ENCODE measurements at regions not wholly inside any gene's neighbourhood (a gene's known extent, or its start where the extent isn't known, plus 50 kb on each side); places are given as distances from the start of the nearest gene placed in this dataset.

DNA sequence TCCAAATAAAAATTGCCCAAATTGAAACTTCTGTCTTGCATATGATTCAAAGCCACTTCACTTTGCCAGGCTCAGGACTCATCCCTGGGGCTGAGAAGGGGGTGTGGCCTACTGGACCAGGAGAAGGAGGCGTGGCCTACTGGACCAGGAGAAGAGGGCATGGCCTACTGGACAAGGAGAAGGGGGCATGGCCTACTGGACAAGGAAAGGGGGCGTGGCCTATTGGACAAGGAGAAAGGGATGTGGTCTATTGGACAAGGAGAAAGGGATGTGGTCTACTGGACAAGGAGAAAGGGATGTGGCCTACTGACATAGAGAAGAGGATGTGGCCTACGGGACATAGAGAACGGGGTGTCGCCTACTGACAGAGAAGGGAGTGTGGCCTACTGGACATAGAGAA lies 405.3 kb downstream of the RRAGC start:
- Histone ChIP-seq H3K36me3 (ENCODE audit: control insufficient read depth in 3 of 3, insufficient read depth in 3 of 3, low read length in 3 of 3) (no peaks in the 10 kb centered on the region), H3K4me1 (ENCODE audit: control insufficient read depth in 3 of 3, insufficient read depth in 3 of 3, low read length in 3 of 3) (no peaks in the 10 kb centered on the region), H3K4me3 (ENCODE audit: low read length in 3 of 3) (no peak overlapping the region), H3K27ac (ENCODE audit: low read depth, low read length) (no peak overlapping the region), H3K9me3 (ENCODE audit: control insufficient read depth in 3 of 3, low read length in 3 of 3) (no peaks in the 10 kb centered on the region), H3K27me3 (ENCODE audit: control insufficient read depth in 3 of 3, insufficient read depth in 3 of 3, low read length in 3 of 3) (peaks cover 0 to 11% (median 4%) of the 10 kb centered on the region in 3 donors), H3K9ac (ENCODE audit: low read depth in 1 of 3, low read length in 3 of 3) (no peak overlapping the region)

DNA sequence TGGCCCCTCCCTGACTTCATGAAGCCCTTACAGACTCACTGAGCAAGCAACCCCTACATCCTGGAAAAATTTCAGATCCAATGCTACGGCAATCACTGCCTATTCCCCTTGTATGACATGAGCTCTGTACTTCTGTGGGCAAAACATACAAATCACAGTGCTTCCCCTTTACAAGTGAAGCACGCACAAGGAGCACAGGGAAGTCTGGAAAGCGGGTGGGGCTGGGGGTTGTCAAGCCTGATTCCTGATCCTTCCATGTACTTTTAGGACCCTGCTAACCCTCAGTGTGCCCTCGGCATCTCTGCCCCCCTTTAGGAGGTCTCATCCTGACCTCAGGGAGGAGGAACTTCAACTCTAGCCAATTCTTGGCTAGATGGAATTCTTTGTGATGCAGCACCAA lies 405.7 kb upstream of the POU3F1 start:
- Histone ChIP-seq H3K36me3 (ENCODE audit: control insufficient read depth in 3 of 3, insufficient read depth in 3 of 3, low read length in 3 of 3) (no peaks in the 10 kb centered on the region), H3K27ac (ENCODE audit: low read depth, low read length) (no peak overlapping the region), H3K9me3 (ENCODE audit: control insufficient read depth in 3 of 3, low read length in 3 of 3) (no peaks in the 10 kb centered on the region), H3K27me3 (ENCODE audit: control insufficient read depth in 3 of 3, insufficient read depth in 3 of 3, low read length in 3 of 3) (peaks cover 0 to 11% (median 6%) of the 10 kb centered on the region in 3 donors), H3K9ac (ENCODE audit: low read depth in 1 of 3, low read length in 3 of 3) (no peak overlapping the region), H3K4me3 (ENCODE audit: low read length in 3 of 3) (no peak overlapping the region), H3K4me1 (ENCODE audit: control insufficient read depth in 3 of 3, insufficient read depth in 3 of 3, low read length in 3 of 3) (no peaks in the 10 kb centered on the region)

DNA sequence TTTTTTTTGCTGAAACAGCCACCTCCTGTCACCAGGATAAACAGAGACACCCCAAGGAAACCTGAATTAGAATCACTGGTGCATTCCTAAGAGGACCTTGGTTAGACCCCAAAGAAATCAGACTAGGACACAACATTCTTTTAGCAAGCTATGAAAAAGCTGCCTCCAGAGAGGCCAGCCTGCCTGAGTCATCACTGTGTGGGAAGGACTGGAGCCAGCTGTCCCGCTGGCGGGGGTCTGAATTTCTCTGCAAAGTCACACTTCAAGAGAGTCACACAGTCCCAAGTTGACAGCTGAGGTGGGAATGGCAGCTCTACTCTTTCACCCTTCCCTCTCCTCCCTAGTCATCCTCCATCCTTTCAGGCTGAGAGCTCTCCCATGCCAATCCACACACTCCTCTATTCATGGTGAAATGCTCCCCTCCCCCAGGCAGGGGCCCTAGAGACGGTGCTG lies 405.0 kb upstream of the POU3F1 start:
- Histone ChIP-seq H3K27ac (ENCODE audit: low read depth, low read length) (no peak overlapping the region), H3K9me3 (ENCODE audit: control insufficient read depth in 3 of 3, low read length in 3 of 3) (no peaks in the 10 kb centered on the region), H3K36me3 (ENCODE audit: control insufficient read depth in 3 of 3, insufficient read depth in 3 of 3, low read length in 3 of 3) (no peaks in the 10 kb centered on the region), H3K9ac (ENCODE audit: low read depth in 1 of 3, low read length in 3 of 3) (no peak overlapping the region), H3K4me1 (ENCODE audit: control insufficient read depth in 3 of 3, insufficient read depth in 3 of 3, low read length in 3 of 3) (no peaks in the 10 kb centered on the region), H3K27me3 (ENCODE audit: control insufficient read depth in 3 of 3, insufficient read depth in 3 of 3, low read length in 3 of 3) (peaks cover under 1 to 12% (median 8%) of the 10 kb centered on the region in 3 donors), H3K4me3 (ENCODE audit: low read length in 3 of 3) (no peak overlapping the region)

DNA sequence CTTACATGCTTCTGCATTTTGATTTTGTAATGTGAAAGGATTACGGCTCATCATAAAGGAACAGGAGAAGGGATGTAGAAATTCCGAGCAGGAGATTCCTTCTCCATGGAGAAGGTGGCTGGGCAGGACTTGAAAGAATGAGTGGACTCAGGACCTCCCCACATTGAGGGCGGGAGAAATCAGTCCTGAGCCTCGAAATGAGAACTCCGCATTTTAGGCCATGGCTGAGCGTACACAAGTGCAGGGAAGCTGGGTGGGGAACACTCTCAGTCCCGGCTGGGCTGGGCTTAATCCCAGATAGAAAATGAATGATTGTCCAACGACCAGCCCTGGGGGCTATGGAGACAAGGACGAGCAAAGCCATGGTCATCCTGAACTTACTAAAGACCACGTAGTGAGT lies 402.3 kb upstream of the POU3F1 start:
- H3K36me3 ChIP-seq (ENCODE audit: control insufficient read depth in 3 of 3, insufficient read depth in 3 of 3, low read length in 3 of 3): no peaks in the 10 kb centered on the region
- H3K9me3 ChIP-seq (ENCODE audit: control insufficient read depth in 3 of 3, low read length in 3 of 3): no peaks in the 10 kb centered on the region
- H3K27me3 ChIP-seq (ENCODE audit: control insufficient read depth in 3 of 3, insufficient read depth in 3 of 3, low read length in 3 of 3): peaks cover 16 to 23% (median 21%) of the 10 kb centered on the region in 3 donors
- H3K27ac ChIP-seq (ENCODE audit: low read depth, low read length): no peak overlapping the region
- H3K4me3 ChIP-seq (ENCODE audit: low read length in 3 of 3): no peak overlapping the region
- no peak overlapping the region for H3K9ac ChIP-seq (ENCODE audit: low read depth in 1 of 3, low read length in 3 of 3)
- no peaks in the 10 kb centered on the region for H3K4me1 ChIP-seq (ENCODE audit: control insufficient read depth in 3 of 3, insufficient read depth in 3 of 3, low read length in 3 of 3)

DNA sequence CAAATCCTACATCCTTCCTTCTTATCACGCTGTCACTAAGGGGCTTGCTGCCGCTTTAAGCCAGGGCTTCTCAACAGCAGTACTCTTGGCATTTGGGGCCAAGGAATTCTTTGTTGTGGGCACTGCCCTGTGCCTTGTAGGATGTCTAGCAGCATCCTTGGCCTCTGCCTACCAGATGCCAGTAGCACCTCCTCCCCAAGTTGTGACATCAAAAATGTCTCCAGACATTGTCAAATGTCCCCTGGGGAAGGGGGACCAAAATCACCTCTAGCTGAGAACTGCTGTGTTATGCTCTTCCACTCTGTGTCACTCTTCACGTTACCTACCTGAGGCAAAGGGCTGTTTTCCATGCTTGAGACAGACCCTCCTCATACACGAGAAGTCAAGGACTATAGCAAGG lies 400.3 kb upstream of the POU3F1 start:
- H3K9me3 ChIP-seq (ENCODE audit: control insufficient read depth in 3 of 3, low read length in 3 of 3): peaks cover 0 to under 1% (median 0%) of the 10 kb centered on the region in 3 donors
- no peak overlapping the region for H3K9ac ChIP-seq (ENCODE audit: low read depth in 1 of 3, low read length in 3 of 3)
- peaks cover 16 to 26% (median 21%) of the 10 kb centered on the region in 3 donors for H3K27me3 ChIP-seq (ENCODE audit: control insufficient read depth in 3 of 3, insufficient read depth in 3 of 3, low read length in 3 of 3)
- H3K4me3 ChIP-seq (ENCODE audit: low read length in 3 of 3): no peak overlapping the region
- no peaks in the 10 kb centered on the region for H3K4me1 ChIP-seq (ENCODE audit: control insufficient read depth in 3 of 3, insufficient read depth in 3 of 3, low read length in 3 of 3)
- no peak overlapping the region for H3K27ac ChIP-seq (ENCODE audit: low read depth, low read length)
- no peaks in the 10 kb centered on the region for H3K36me3 ChIP-seq (ENCODE audit: control insufficient read depth in 3 of 3, insufficient read depth in 3 of 3, low read length in 3 of 3)

DNA sequence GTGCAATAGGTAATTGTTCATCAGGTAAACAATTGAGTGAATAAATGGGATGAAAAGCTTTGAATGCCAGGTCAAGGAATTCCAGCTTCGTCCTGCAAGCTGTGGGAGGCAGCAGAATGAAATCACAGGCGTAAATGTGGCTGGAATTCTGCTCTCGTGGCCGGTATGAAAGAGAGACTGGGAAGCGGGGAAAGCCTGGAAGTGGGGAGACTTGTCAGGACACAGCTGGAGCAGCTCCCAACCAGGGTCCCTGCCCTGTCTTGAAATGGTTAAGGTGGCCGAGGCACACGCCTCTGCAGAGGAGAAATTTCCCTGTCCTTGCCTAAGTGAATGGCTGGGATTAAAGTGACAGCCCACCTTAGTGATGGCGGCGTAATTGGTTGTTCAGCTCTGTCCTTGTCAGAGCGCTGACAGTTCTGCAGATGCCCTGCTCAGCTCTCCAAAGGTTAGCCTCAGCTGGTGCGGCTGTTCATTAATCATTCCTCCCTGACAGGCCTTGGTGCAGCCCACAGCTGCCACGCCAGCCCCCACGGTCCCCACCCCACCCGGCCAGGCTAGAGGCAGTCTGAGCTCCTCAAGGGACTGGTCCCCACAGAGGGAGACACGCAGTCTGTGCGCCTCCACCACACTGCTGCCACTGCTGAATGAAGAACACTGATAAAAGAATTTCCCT lies 398.3 kb upstream of the POU3F1 start:
- no peak overlapping the region for H3K9ac ChIP-seq (ENCODE audit: low read depth in 1 of 3, low read length in 3 of 3)
- peaks cover 16 to 26% (median 21%) of the 10 kb centered on the region in 3 donors for H3K27me3 ChIP-seq (ENCODE audit: control insufficient read depth in 3 of 3, insufficient read depth in 3 of 3, low read length in 3 of 3)

DNA sequence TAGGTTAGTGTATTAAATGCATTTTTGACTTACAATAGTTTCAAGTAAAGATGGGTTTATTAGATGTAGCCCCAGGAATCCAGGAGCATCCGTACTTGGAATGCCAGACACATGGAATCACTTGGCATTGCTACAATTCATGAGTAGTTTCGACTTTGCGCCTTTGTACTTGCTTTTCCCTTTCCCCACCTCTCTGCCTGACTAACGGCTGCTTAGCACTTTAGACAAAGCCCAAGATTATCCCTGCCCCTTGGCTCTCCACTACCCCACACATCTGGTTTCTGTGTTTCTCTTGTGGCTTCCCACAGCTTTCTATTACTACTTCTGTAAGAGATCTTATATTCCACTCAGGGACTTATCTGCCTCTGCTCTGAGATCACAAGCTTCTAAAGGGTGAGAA lies 397.7 kb upstream of the POU3F1 start:
- Histone ChIP-seq H3K4me3 (ENCODE audit: low read length in 3 of 3) (no peak overlapping the region), H3K27me3 (ENCODE audit: control insufficient read depth in 3 of 3, insufficient read depth in 3 of 3, low read length in 3 of 3) (peaks cover 16 to 26% (median 21%) of the 10 kb centered on the region in 3 donors), H3K4me1 (ENCODE audit: control insufficient read depth in 3 of 3, insufficient read depth in 3 of 3, low read length in 3 of 3) (no peaks in the 10 kb centered on the region), H3K9me3 (ENCODE audit: control insufficient read depth in 3 of 3, low read length in 3 of 3) (peaks cover 0 to 21% (median 0%) of the 10 kb centered on the region in 3 donors), H3K9ac (ENCODE audit: low read depth in 1 of 3, low read length in 3 of 3) (no peak overlapping the region), H3K27ac (ENCODE audit: low read depth, low read length) (no peak overlapping the region), H3K36me3 (ENCODE audit: control insufficient read depth in 3 of 3, insufficient read depth in 3 of 3, low read length in 3 of 3) (no peaks in the 10 kb centered on the region)

More for the DNA sequence above, 398.3 kb upstream of the POU3F1 start:
- H3K4me3 ChIP-seq (ENCODE audit: low read length in 3 of 3): no peak overlapping the region
- no peaks in the 10 kb centered on the region for H3K4me1 ChIP-seq (ENCODE audit: control insufficient read depth in 3 of 3, insufficient read depth in 3 of 3, low read length in 3 of 3)
- no peaks in the 10 kb centered on the region for H3K36me3 ChIP-seq (ENCODE audit: control insufficient read depth in 3 of 3, insufficient read depth in 3 of 3, low read length in 3 of 3)
- peaks cover 0 to 18% (median 0%) of the 10 kb centered on the region in 3 donors for H3K9me3 ChIP-seq (ENCODE audit: control insufficient read depth in 3 of 3, low read length in 3 of 3)
- no peak overlapping the region for H3K27ac ChIP-seq (ENCODE audit: low read depth, low read length)

DNA sequence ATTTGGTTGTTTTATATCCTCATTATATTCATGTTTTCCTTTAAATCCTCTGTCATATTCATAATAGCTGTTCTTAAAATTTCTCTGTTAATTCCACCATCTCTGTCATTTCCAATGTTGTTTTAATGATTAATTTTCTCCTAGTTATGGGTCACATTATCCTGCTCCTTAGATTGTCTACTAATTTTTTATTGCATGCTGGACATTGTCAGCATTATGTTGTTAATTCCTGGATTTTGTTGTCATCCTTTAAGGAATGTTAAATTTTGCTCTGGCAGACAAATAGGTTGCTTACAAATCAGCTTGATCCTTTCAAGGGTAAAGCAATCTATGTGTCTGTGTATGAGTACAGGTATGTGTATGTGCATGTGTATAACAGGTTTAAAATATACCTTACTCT lies 393.8 kb upstream of the POU3F1 start:
- Histone ChIP-seq H3K27ac (ENCODE audit: low read depth, low read length) (no peak overlapping the region), H3K36me3 (ENCODE audit: control insufficient read depth in 3 of 3, insufficient read depth in 3 of 3, low read length in 3 of 3) (no peaks in the 10 kb centered on the region), H3K27me3 (ENCODE audit: control insufficient read depth in 3 of 3, insufficient read depth in 3 of 3, low read length in 3 of 3) (peaks cover 7 to 17% (median 9%) of the 10 kb centered on the region in 3 donors), H3K9me3 (ENCODE audit: control insufficient read depth in 3 of 3, low read length in 3 of 3) (peaks cover 0 to 21% (median 0%) of the 10 kb centered on the region in 3 donors), H3K9ac (ENCODE audit: low read depth in 1 of 3, low read length in 3 of 3) (no peak overlapping the region), H3K4me3 (ENCODE audit: low read length in 3 of 3) (no peak overlapping the region), H3K4me1 (ENCODE audit: control insufficient read depth in 3 of 3, insufficient read depth in 3 of 3, low read length in 3 of 3) (no peaks in the 10 kb centered on the region)

DNA sequence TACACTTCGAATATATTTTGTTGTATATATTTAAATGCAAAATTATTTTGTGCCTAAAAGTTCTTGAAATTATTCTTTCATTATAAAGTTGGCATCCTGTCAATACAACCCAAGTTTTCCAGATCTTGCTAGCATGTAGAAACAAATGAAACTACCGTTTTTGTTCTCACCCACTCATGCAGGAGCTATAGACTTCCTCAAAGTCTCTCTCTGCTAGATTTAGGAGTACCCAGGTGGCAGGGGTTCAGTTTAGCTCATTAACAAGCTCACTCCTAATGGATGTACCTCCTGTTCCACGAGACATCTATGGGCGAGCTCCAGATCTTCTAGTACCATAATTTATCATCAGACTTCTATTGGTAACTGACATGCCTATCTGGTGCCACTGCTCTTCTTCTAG lies 390.2 kb upstream of the POU3F1 start:
- Histone ChIP-seq H3K4me1 (ENCODE audit: control insufficient read depth in 3 of 3, insufficient read depth in 3 of 3, low read length in 3 of 3) (no peaks in the 10 kb centered on the region), H3K36me3 (ENCODE audit: control insufficient read depth in 3 of 3, insufficient read depth in 3 of 3, low read length in 3 of 3) (no peaks in the 10 kb centered on the region), H3K27me3 (ENCODE audit: control insufficient read depth in 3 of 3, insufficient read depth in 3 of 3, low read length in 3 of 3) (peaks cover 0 to 6% (median 6%) of the 10 kb centered on the region in 3 donors), H3K27ac (ENCODE audit: low read depth, low read length) (no peak overlapping the region), H3K9me3 (ENCODE audit: control insufficient read depth in 3 of 3, low read length in 3 of 3) (peaks cover 0 to 19% (median 0%) of the 10 kb centered on the region in 3 donors), H3K4me3 (ENCODE audit: low read length in 3 of 3) (no peak overlapping the region), H3K9ac (ENCODE audit: low read depth in 1 of 3, low read length in 3 of 3) (no peak overlapping the region)

DNA sequence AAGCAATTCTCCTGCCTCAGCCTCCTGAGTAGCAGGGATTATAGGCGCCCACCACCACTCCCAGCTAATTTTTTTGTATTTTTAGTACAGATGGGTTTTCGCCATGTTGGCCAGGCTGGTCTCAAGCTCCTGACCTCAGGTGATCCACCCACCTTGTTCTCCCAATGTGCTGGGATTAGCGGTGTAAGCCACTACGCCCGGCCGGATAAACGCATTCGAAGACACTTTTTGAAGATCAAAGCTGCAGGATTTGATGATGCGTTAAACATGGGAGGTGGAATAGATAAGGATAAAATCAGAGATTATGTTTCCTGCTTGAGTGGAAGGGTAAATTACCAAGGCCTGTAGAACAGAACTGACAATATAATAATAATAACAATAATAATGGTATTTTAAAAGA lies 389.4 kb upstream of the POU3F1 start:
- no peak overlapping the region for H3K9ac ChIP-seq (ENCODE audit: low read depth in 1 of 3, low read length in 3 of 3)
- peaks cover 0 to 11% (median 0%) of the 10 kb centered on the region in 3 donors for H3K9me3 ChIP-seq (ENCODE audit: control insufficient read depth in 3 of 3, low read length in 3 of 3)
- H3K27ac ChIP-seq (ENCODE audit: low read depth, low read length): no peak overlapping the region
- H3K36me3 ChIP-seq (ENCODE audit: control insufficient read depth in 3 of 3, insufficient read depth in 3 of 3, low read length in 3 of 3): no peaks in the 10 kb centered on the region
- H3K4me1 ChIP-seq (ENCODE audit: control insufficient read depth in 3 of 3, insufficient read depth in 3 of 3, low read length in 3 of 3): no peaks in the 10 kb centered on the region
- no peak overlapping the region for H3K4me3 ChIP-seq (ENCODE audit: low read length in 3 of 3)
- peaks cover 0 to 6% (median 6%) of the 10 kb centered on the region in 3 donors for H3K27me3 ChIP-seq (ENCODE audit: control insufficient read depth in 3 of 3, insufficient read depth in 3 of 3, low read length in 3 of 3)

Measured in skeletal muscle tissue (tissue), 3 donors.